Chondrocyte (in vitro differentiated cells): ENCODE measurements at regions not wholly inside any gene's neighbourhood (a gene's known extent, or its start where the extent isn't known, plus 50 kb on each side); places are given as distances from the start of the nearest gene placed in this dataset.

ENCODE experiments used
- DNase-seq: peaks from one replicate; pipeline ENCODE4 v3.0.0; 2021; ENCODE audit warnings: mixed read lengths, low spot score
- H3K27ac Mint-ChIP-seq: one replicate; pipeline ENCODE4 v1.8.0; 2021; ENCODE audit warnings: mild to moderate bottlenecking, moderate library complexity, mixed read lengths; ENCODE audit not compliant: unreplicated experiment
- H3K27me3 Mint-ChIP-seq: 2 replicates; pipeline ENCODE4 v1.8.0; 2021; ENCODE audit warnings: low read depth, mixed read lengths
- H3K36me3 Mint-ChIP-seq: 2 replicates; pipeline ENCODE4 v1.8.0; 2021; ENCODE audit warnings: low read depth, mixed read lengths
- H3K4me1 Mint-ChIP-seq: 2 replicates; pipeline ENCODE4 v1.8.0; 2021; ENCODE audit warnings: low read depth, mild to moderate bottlenecking, mixed read lengths
- H3K4me3 Mint-ChIP-seq: one replicate; pipeline ENCODE4 v1.8.0; 2021; ENCODE audit warnings: mild to moderate bottlenecking, moderate library complexity, mixed read lengths; ENCODE audit not compliant: unreplicated experiment
- H3K9me3 Mint-ChIP-seq: 2 replicates; pipeline ENCODE4 v1.8.0; 2021; ENCODE audit warnings: low read depth, mixed read lengths
- CTCF ChIP-seq: fragments of 200-600 bp; sonication (generic); IDR thresholded peaks from 2 replicates; pipeline ENCODE4 v1.5.0; 2021; ENCODE audit warnings: antibody characterized with exemption, mild to moderate bottlenecking, moderate library complexity

- no peak for DNase-seq
- no peak overlapping the region for H3K27ac Mint-ChIP-seq
- no peak overlapping the region for H3K4me3 Mint-ChIP-seq
- TF ChIP-seq CTCF, result no peak
- peaks cover 9% of the 10 kb centered on the region for H3K9me3 Mint-ChIP-seq
- H3K36me3 Mint-ChIP-seq, result no peaks in the 10 kb centered on the region
- no peaks in the 10 kb centered on the region for H3K27me3 Mint-ChIP-seq
- H3K4me1 Mint-ChIP-seq, result no peaks in the 10 kb centered on the region
Measured at GRCh38 chr12:25023808-25024207, 74.9 kb upstream of the BCAT1 start.

GRCh38 chr12:25020621-25021243, 71.8 kb upstream of the BCAT1 start:
- Mint-ChIP-seq H3K9me3 (peaks cover 10% of the 10 kb centered on the region), H3K4me1 (peaks cover 10% of the 10 kb centered on the region), H3K27me3 (no peaks in the 10 kb centered on the region), H3K4me3 (no peak overlapping the region), H3K36me3 (no peaks in the 10 kb centered on the region), H3K27ac (no peak overlapping the region)
- no peak for DNase-seq
- TF ChIP-seq CTCF, result no peak

- DNase-seq, result no peak
- H3K4me1 Mint-ChIP-seq, result peaks cover 27% of the 10 kb centered on the region
- H3K36me3 Mint-ChIP-seq, result no peaks in the 10 kb centered on the region
- no peak overlapping the region for H3K4me3 Mint-ChIP-seq
- no peak overlapping the region for H3K27ac Mint-ChIP-seq
- TF ChIP-seq CTCF, result no peak
- no peaks in the 10 kb centered on the region for H3K27me3 Mint-ChIP-seq
- H3K9me3 Mint-ChIP-seq, result peaks cover 10% of the 10 kb centered on the region
Measured at GRCh38 chr12:25018146-25018545, 69.2 kb upstream of the BCAT1 start.

- peak overlapping the region; percentile 65 for H3K27ac Mint-ChIP-seq
- DNase-seq, result no peak
- peaks cover 27% of the 10 kb centered on the region for H3K4me1 Mint-ChIP-seq
- no peak for TF ChIP-seq CTCF
- no peak overlapping the region for H3K4me3 Mint-ChIP-seq
- peaks cover 10% of the 10 kb centered on the region for H3K9me3 Mint-ChIP-seq
- no peaks in the 10 kb centered on the region for H3K27me3 Mint-ChIP-seq
- H3K36me3 Mint-ChIP-seq, result no peaks in the 10 kb centered on the region
Measured at GRCh38 chr12:25017336-25017735, 68.4 kb upstream of the BCAT1 start.

GRCh38 chr12:25014961-25015360, 66.1 kb upstream of the BCAT1 start:
- Mint-ChIP-seq H3K36me3 (no peaks in the 10 kb centered on the region), H3K4me3 (no peak overlapping the region), H3K27ac (no peak overlapping the region), H3K9me3 (peaks cover 10% of the 10 kb centered on the region), H3K4me1 (peaks cover 27% of the 10 kb centered on the region), H3K27me3 (no peaks in the 10 kb centered on the region)
- no peak for DNase-seq
- TF ChIP-seq CTCF, result no peak
